HCT116 (cell line): ENCODE measurements at regions not wholly inside any gene's neighbourhood (a gene's known extent, or its start where the extent isn't known, plus 50 kb on each side); places are given as distances from the start of the nearest gene placed in this dataset.

Source experiments
- ATAC-seq: fragments of 200-7000 bp; cut with Tn5 transposase; 2 replicates; pipeline ENCODE4 v1.9.1; 2020; ENCODE audit warnings: mild to moderate bottlenecking, moderate library complexity
- BruUV-seq: library from RNA; stranded (reverse); fragments of 400-500 nt; replicated peaks from 2 replicates; lab custom pipeline; 2021; lab: Mats Ljungman, UMichigan
- CTCF ChIA-PET: fragments of 300-600 bp; sonication (Branson Sonifier 250); formaldehyde crosslinking; loops from one replicate; lab custom pipeline; 2021; ENCODE audit warnings: antibody characterized with exemption; lab: Charles Lee
- POLR2A ChIA-PET: fragments of 300-600, 350-600 bp; sonication (Branson Sonifier 250); formaldehyde crosslinking; loops from one replicate; lab custom pipeline; 2021; ENCODE audit warnings: antibody characterized with exemption; lab: Charles Lee
- RAD21 ChIA-PET, 2 experiments: fragments of 300-600 bp; sonication (Branson Sonifier 250); formaldehyde crosslinking; loops; one replicate each; lab custom pipeline; 2023; ENCODE audit warnings: low total read pairs in 2 of 2; ENCODE audit not compliant: uncharacterized antibody in 2 of 2, unreplicated experiment in 2 of 2, low non-redundant PET in 1 of 2; lab: Charles Lee
- DNase-seq: peaks from one replicate; pipeline ENCODE4 v3.0.0-alpha.2; 2010; ENCODE audit warnings: low read depth, low spot score
- H2AFZ ChIP-seq: fragments of 200-600 bp; shearing (Covaris generic), sonication (generic); 2 replicates; pipeline ENCODE4 v1.6.1; 2017; ENCODE audit warnings: low read depth, mixed run types, mixed read lengths, antibody characterized with exemption, low read length; ENCODE audit not compliant: poor library complexity, severe bottlenecking
- H3K27ac ChIP-seq: 2 replicates; pipeline ENCODE4 v1.5.1; 2012; ENCODE audit warnings: low read depth, low read length
- H3K27me3 ChIP-seq: fragments of 200-600 bp; sonication (generic); 2 replicates; pipeline ENCODE4 v1.6.1; 2016; ENCODE audit warnings: mixed run types, low read length, mixed read lengths; ENCODE audit not compliant: insufficient read depth
- H3K36me3 ChIP-seq, 2 experiments: fragments of 200-500 bp in 1 of 2; fragments of 200-600 bp in 1 of 2; sonication (Bioruptor generic) in 1 of 2; sonication (generic) in 1 of 2; 2 replicates each; pipeline versions ENCODE4 v1.5.1 to v1.6.1; 2014 to 2016; ENCODE audit warnings: low read length in 2 of 2, inconsistent platforms in 1 of 2, mixed read lengths in 1 of 2, mixed run types in 1 of 2; ENCODE audit not compliant: insufficient read depth in 2 of 2, control insufficient read depth in 1 of 2
- H3K4me1 ChIP-seq, 2 experiments: fragments of 200-600 bp in 1 of 2; sonication (generic) in 1 of 2; 2 replicates each; pipeline versions ENCODE4 v1.5.1 to v1.6.1; 2012 to 2017; ENCODE audit warnings: low read length in 2 of 2, inconsistent platforms in 1 of 2, mild to moderate bottlenecking in 1 of 2, mixed read lengths in 1 of 2, mixed run types in 1 of 2, moderate library complexity in 1 of 2; ENCODE audit not compliant: insufficient read depth in 2 of 2, control insufficient read depth in 1 of 2
- H3K4me2 ChIP-seq: fragments of 200-600 bp; sonication (generic); 2 replicates; pipeline ENCODE4 v1.6.1; 2017; ENCODE audit warnings: mixed run types, low read length, mixed read lengths
- H3K4me3 ChIP-seq, 2 experiments: fragments of 200-600 bp in 1 of 2; sonication (generic) in 1 of 2; replicated peaks in 1 of 2; 2 replicates each; pipeline ENCODE4 v1.5.1; 2011 to 2016; ENCODE audit warnings: low read length in 2 of 2, control low read depth in 1 of 2, low read depth in 1 of 2, mild to moderate bottlenecking in 1 of 2, mixed read lengths in 1 of 2, mixed run types in 1 of 2
- H3K79me2 ChIP-seq: fragments of 200-600 bp; sonication (generic); 2 replicates; pipeline ENCODE4 v1.6.1; 2017; ENCODE audit warnings: mild to moderate bottlenecking, mixed run types, low read length, moderate library complexity, mixed read lengths; ENCODE audit not compliant: insufficient read depth
- H3K9ac ChIP-seq: fragments of 200-600 bp; sonication (generic); 2 replicates; pipeline ENCODE4 v1.6.1; 2016; ENCODE audit warnings: low read length, mixed read lengths
- H3K9me2 ChIP-seq: fragments of 200-600 bp; sonication (generic), shearing (Covaris generic); 2 replicates; pipeline ENCODE4 v1.6.1; 2017; ENCODE audit warnings: mixed run types, mild to moderate bottlenecking, moderate library complexity; ENCODE audit not compliant: insufficient read depth
- H3K9me3 ChIP-seq, 2 experiments: fragments of 200-500 bp in 1 of 2; fragments of 200-600 bp in 1 of 2; sonication (Bioruptor generic) in 1 of 2; sonication (generic) in 1 of 2; 2 replicates each; pipeline ENCODE4 v1.6.1; 2014 to 2017; ENCODE audit warnings: low read length in 2 of 2, mixed read lengths in 2 of 2, inconsistent platforms in 1 of 2, low read depth in 1 of 2, mild to moderate bottlenecking in 1 of 2, mixed run types in 1 of 2, moderate library complexity in 1 of 2; ENCODE audit not compliant: control insufficient read depth in 1 of 2, insufficient read depth in 1 of 2
- H4K20me1 ChIP-seq: fragments of 200-600 bp; sonication (generic), shearing (Covaris generic); 2 replicates; pipeline ENCODE4 v1.6.1; 2017; ENCODE audit warnings: mixed run types, mild to moderate bottlenecking, moderate library complexity; ENCODE audit not compliant: insufficient read depth
- CEBPB ChIP-seq: IDR thresholded peaks from 2 replicates; pipeline ENCODE4 v1.6.1; 2012; ENCODE audit warnings: low read depth
- CTCF ChIP-seq, 3 experiments: fragments of 200-600 bp in 1 of 3; sonication (generic) in 1 of 3; IDR thresholded peaks in 2 of 3; conservative IDR thresholded peaks in 1 of 3; 2 replicates each; pipeline ENCODE4 v1.5.1; 2012 to 2017; ENCODE audit warnings: low read depth in 2 of 3, low read length in 2 of 3, antibody characterized with exemption in 1 of 3, borderline replicate concordance in 1 of 3, control low read depth in 1 of 3, mild to moderate bottlenecking in 1 of 3, mixed read lengths in 1 of 3, mixed run types in 1 of 3, moderate library complexity in 1 of 3; ENCODE audit not compliant: insufficient read depth in 1 of 3
- EGR1 ChIP-seq: IDR thresholded peaks from 2 replicates; pipeline ENCODE4 v1.6.1; 2012; ENCODE audit warnings: low read depth
- ELF1 ChIP-seq: IDR thresholded peaks from 2 replicates; pipeline ENCODE4 v1.6.1; 2012; ENCODE audit warnings: low read depth, borderline replicate concordance
- EZH2phosphoT487 ChIP-seq: fragments of 200-600 bp; IDR thresholded peaks from 2 replicates; pipeline ENCODE4 v1.6.1; 2018; ENCODE audit warnings: antibody characterized with exemption, borderline replicate concordance
- FOSL1 ChIP-seq: IDR thresholded peaks from 2 replicates; pipeline ENCODE4 v1.6.1; 2012; ENCODE audit warnings: low read depth
- MAX ChIP-seq: IDR thresholded peaks from 2 replicates; pipeline ENCODE4 v1.6.1; 2012
- POLR2AphosphoS5 ChIP-seq: IDR thresholded peaks from 2 replicates; pipeline ENCODE4 v1.6.1; 2011; ENCODE audit warnings: mild to moderate bottlenecking, low read depth, low read length, moderate library complexity
- RAD21 ChIP-seq: IDR thresholded peaks from 2 replicates; pipeline ENCODE4 v1.6.1; 2012; ENCODE audit warnings: low read depth, mild to moderate bottlenecking
- REST ChIP-seq: IDR thresholded peaks from 2 replicates; pipeline ENCODE4 v1.6.1; 2012; ENCODE audit warnings: low read depth
- SIN3A ChIP-seq: IDR thresholded peaks from 2 replicates; pipeline ENCODE4 v1.6.1; 2012; ENCODE audit warnings: low read depth
- TCF7L2 ChIP-seq: IDR thresholded peaks from 2 replicates; pipeline ENCODE4 v1.7.0; 2011; ENCODE audit warnings: borderline replicate concordance, inconsistent platforms; ENCODE audit not compliant: insufficient read depth, insufficient read length; ENCODE audit errors: extremely low read depth
- YY1 ChIP-seq: IDR thresholded peaks from 2 replicates; pipeline ENCODE4 v1.6.1; 2011; ENCODE audit warnings: low read length, low read depth, moderate library complexity, mild to moderate bottlenecking; ENCODE audit not compliant: insufficient replicate concordance; ENCODE audit errors: extremely low read depth
- ZBTB33 ChIP-seq: IDR thresholded peaks from 2 replicates; pipeline ENCODE4 v1.6.1; 2011; ENCODE audit warnings: mild to moderate bottlenecking, low read length, moderate library complexity; ENCODE audit not compliant: insufficient replicate concordance; ENCODE audit errors: extremely low read depth
- ZFX ChIP-seq: fragments of 450-650 bp; IDR thresholded peaks from 2 replicates; pipeline ENCODE4 v1.6.1; 2017
- intact Hi-C: fragments of 100-400 bp; cut with micrococcal nuclease; formaldehyde crosslinking; loops from 2 replicates; pipeline ENCODE4 v1.10.0; 2022

GRCh38 chr6:85362652-85363310 lies 87.1 kb upstream of the NT5E start:
- no peaks in the 10 kb centered on the region for H3K79me2 ChIP-seq
- peak overlapping the region; percentile 43; the same call in 1 of the 2 replicates for H3K9ac ChIP-seq
- ChIA-PET POLR2A (interaction anchor here (1.7 to 3.4 kb wide), 3 partner anchors 88 to 316 kb away, joined by 5 to 27 read pairs (median 18); partner anchors contain the start of gene NT5E), RAD21 (interaction anchor here in 1 of 2 experiments (1.3 kb wide), 1 partner anchor 120 kb away, joined by 4 read pairs; no protein-coding TSS in a partner anchor)
- H3K9me3 ChIP-seq, result no peaks in the 10 kb centered on the region
- H3K36me3 ChIP-seq, result no peaks in the 10 kb centered on the region
- no peaks in the 10 kb centered on the region for H3K9me2 ChIP-seq
- H3K27ac ChIP-seq, result no peak overlapping the region
- BruUV-seq, result no TSS peak
- H3K4me2 ChIP-seq, result peak overlapping the region; percentile 24
- TF ChIP-seq ZBTB33, result no peak
- no peak for TF ChIP-seq CTCF (IDR thresholded peaks at IDR 0.05 in 2 of 3, conservative IDR thresholded peaks at IDR 0.05 in 1 of 3; ENCODE audit: borderline replicate concordance in 1 of 3, insufficient read depth in 1 of 3, low read depth in 2 of 3, low read length in 2 of 3)
- TF ChIP-seq FOSL1, result no peak
- no peak for TF ChIP-seq ZFX
- no peak for TF ChIP-seq RAD21
- no peak for TF ChIP-seq REST
- no peak for TF ChIP-seq SIN3A
- no peak for TF ChIP-seq EZH2phosphoT487
- no peak for TF ChIP-seq ELF1
- TF ChIP-seq MAX, result no peak
- no peak for TF ChIP-seq CEBPB
- TF ChIP-seq EGR1, result no peak
- TF ChIP-seq POLR2AphosphoS5, result no peak
- no peak for TF ChIP-seq TCF7L2
- no peak for TF ChIP-seq YY1
- TF ChIP-seq, all 23 proteins: peak for 0
- H3K4me3 ChIP-seq, result no peak overlapping the region
- no peaks in the 10 kb centered on the region for H4K20me1 ChIP-seq
- no peak for ATAC-seq
- CTCF ChIA-PET, result interaction anchor here (2.6 kb wide), 1 partner anchor 121 kb away, joined by 13 read pairs; no protein-coding TSS in a partner anchor
- H3K4me1 ChIP-seq, result peaks cover 19 to 63% of the 10 kb centered on the region in 2 experiments
- no peak for DNase-seq
- intact Hi-C loops, result loop anchor here (5.0 kb wide), 1 partner anchor 40 kb away; no protein-coding TSS in a partner anchor
- no peaks in the 10 kb centered on the region for H3K27me3 ChIP-seq
- peak overlapping the region; percentile 39 for H2AFZ ChIP-seq
